CD1c-positive myeloid dendritic cell (primary cell): ENCODE measurements at regions not wholly inside any gene's neighbourhood (a gene's known extent, or its start where the extent isn't known, plus 50 kb on each side); places are given as distances from the start of the nearest gene placed in this dataset.
"Not testable (repeated sequence)": the region's sequence is repeated elsewhere in the genome, so short reads cannot be mapped to it uniquely, and the experiment has no call there.

Source experiments
- DNase-seq: peaks from one replicate; pipeline ENCODE4 v3.0.0-alpha.2; 2016; ENCODE audit errors: extremely low spot score

GRCh38 chr2:125364192-125364983, 1291.6 kb upstream of the GYPC start:
- DNase-seq, result no peak

- no peak for DNase-seq
Measured at GRCh38 chr2:125364984-125365265, 1291.0 kb upstream of the GYPC start.

GRCh38 chr2:125371867-125372266, 1284.1 kb upstream of the GYPC start:
- no peak for DNase-seq

- DNase-seq, result no peak
Measured at GRCh38 chr2:125373293-125373692, 1282.7 kb upstream of the GYPC start.

GRCh38 chr2:125386074-125386473, 1269.9 kb upstream of the GYPC start:
- no peak for DNase-seq

GRCh38 chr2:125397535-125398251, 1258.3 kb upstream of the GYPC start:
- DNase-seq, result no peak

- no peak for DNase-seq
Measured at GRCh38 chr2:125398738-125399524, 1257.0 kb upstream of the GYPC start.

GRCh38 chr2:125405816-125406215, 1250.1 kb upstream of the GYPC start:
- no peak for DNase-seq

- no peak for DNase-seq
Measured at GRCh38 chr2:125408874-125409538, 1247.0 kb upstream of the GYPC start.

- DNase-seq, result no peak
Measured at GRCh38 chr2:125418483-125418882, 1237.5 kb upstream of the GYPC start.

- not testable (repeated sequence) for DNase-seq
Measured at GRCh38 chr2:125422198-125422770, 1233.7 kb upstream of the GYPC start.

- DNase-seq, result no peak
Measured at GRCh38 chr2:125424266-125424785, 1231.6 kb upstream of the GYPC start.

- DNase-seq, result no peak
Measured at GRCh38 chr2:125427721-125428315, 1228.1 kb upstream of the GYPC start.

- DNase-seq, result no peak
Measured at GRCh38 chr2:125444106-125444505, 1211.9 kb upstream of the GYPC start.

- DNase-seq, result no peak
Measured at GRCh38 chr2:125445495-125445894, 1210.5 kb upstream of the GYPC start.

GRCh38 chr2:125450092-125450491, 1205.9 kb upstream of the GYPC start:
- DNase-seq, result no peak

GRCh38 chr2:125455110-125455509, 1200.8 kb upstream of the GYPC start:
- no peak for DNase-seq

GRCh38 chr2:125456693-125457363, 1199.1 kb upstream of the GYPC start:
- no peak for DNase-seq

- no peak for DNase-seq
Measured at GRCh38 chr2:125471963-125472362, 1184.0 kb upstream of the GYPC start.

- no peak for DNase-seq
Measured at GRCh38 chr2:125479143-125479636, 1176.8 kb upstream of the GYPC start.
